SK-N-MC (cell line): ENCODE measurements at regions not wholly inside any gene's neighbourhood (a gene's known extent, or its start where the extent isn't known, plus 50 kb on each side); places are given as distances from the start of the nearest gene placed in this dataset.

ENCODE experiments used
- EZH2 ChIP-seq: fragments of 200-600 bp; sonication (generic); IDR thresholded peaks from one replicate; pipeline ENCODE4 v1.6.1; 2017; ENCODE audit warnings: antibody characterized with exemption
- FOXP2 ChIP-seq: optimal IDR thresholded peaks from 2 replicates; pipeline ENCODE3; 2011; ENCODE audit warnings: mild to moderate bottlenecking, moderate library complexity; ENCODE audit not compliant: insufficient read depth; ENCODE audit errors: extremely low read length, control extremely low read depth
- POLR2AphosphoS5 ChIP-seq: IDR thresholded peaks from 2 replicates; pipeline ENCODE4 v1.6.1; 2012; ENCODE audit warnings: mild to moderate bottlenecking, low read depth, low read length, borderline replicate concordance

- TF ChIP-seq POLR2AphosphoS5 = no peak
- TF ChIP-seq EZH2 = no peak
- TF ChIP-seq FOXP2 = no peak
Observed at GRCh38 chr15:91491101-91491950, 362.2 kb upstream of the SLCO3A1 start.
